H1 (cell line): ENCODE measurements at regions not wholly inside any gene's neighbourhood (a gene's known extent, or its start where the extent isn't known, plus 50 kb on each side); places are given as distances from the start of the nearest gene placed in this dataset.

Experiments
- CTCF ChIA-PET: fragments of 300-600 bp; sonication (Branson Sonifier 250); formaldehyde crosslinking; loops from one replicate; lab custom pipeline; 2021; ENCODE audit not compliant: partially characterized antibody; lab: Charles Lee
- POLR2A ChIA-PET: fragments of 300-600 bp; sonication (Branson Sonifier 250); formaldehyde crosslinking; loops from one replicate; lab custom pipeline; 2021; ENCODE audit warnings: inconsistent platforms; ENCODE audit not compliant: partially characterized antibody; lab: Charles Lee
- DNase-seq, 2 experiments: peaks; one replicate each; pipeline versions ENCODE4 v3.0.0 to v3.0.0-alpha.2; 2010 to 2022; ENCODE audit warnings: low spot score in 2 of 2, low read depth in 1 of 2, mixed read lengths in 1 of 2
- FAIRE-seq: peaks from 2 replicates; lab custom pipeline; 2011; peaks lifted over from hg19 to GRCh38; lab: Jason Lieb, UNC
- H2AFZ ChIP-seq: 2 replicates; pipeline ENCODE4 v1.8.1; 2012; ENCODE audit warnings: low read length, inconsistent platforms
- H2AK5ac ChIP-seq: 2 replicates; pipeline ENCODE4 v1.6.1; 2013; ENCODE audit warnings: low read depth, low read length
- H2BK120ac ChIP-seq: replicated peaks from 2 replicates; pipeline ENCODE3; 2013; ENCODE audit warnings: low read depth, low read length, inconsistent platforms
- H2BK12ac ChIP-seq: 2 replicates; pipeline ENCODE4 v1.6.1; 2013; ENCODE audit warnings: low read depth, low read length
- H2BK15ac ChIP-seq: 2 replicates; pipeline ENCODE4 v1.6.1; 2013; ENCODE audit warnings: low read length
- H2BK20ac ChIP-seq: 2 replicates; pipeline ENCODE4 v1.6.1; 2013; ENCODE audit warnings: low read length
- H2BK5ac ChIP-seq: 2 replicates; pipeline ENCODE4 v1.6.1; 2013; ENCODE audit warnings: low read depth, low read length
- H3K14ac ChIP-seq: 2 replicates; pipeline ENCODE4 v1.6.1; 2013; ENCODE audit warnings: inconsistent platforms; ENCODE audit not compliant: insufficient read length
- H3K18ac ChIP-seq: 2 replicates; pipeline ENCODE4 v1.6.1; 2013; ENCODE audit warnings: low read length; ENCODE audit errors: extremely low read depth
- H3K23ac ChIP-seq: 2 replicates; pipeline ENCODE4 v1.6.1; 2013; ENCODE audit warnings: inconsistent platforms; ENCODE audit not compliant: insufficient read length
- H3K23me2 ChIP-seq: 2 replicates; pipeline ENCODE4 v1.6.1; 2013; ENCODE audit warnings: low read depth, low read length
- H3K27ac ChIP-seq: 2 replicates; pipeline ENCODE4 v1.6.1; 2011; ENCODE audit warnings: low read depth, low read length, inconsistent platforms
- H3K27me3 ChIP-seq, 4 experiments: replicated peaks in 1 of 4; 1 replicate in 1 of 4; 2 replicates in 3 of 4; pipeline versions ENCODE4 v1.6.1 to v1.8.1; 2011 to 2013; ENCODE audit warnings: low read length in 3 of 4, mild to moderate bottlenecking in 3 of 4, inconsistent platforms in 2 of 4, mixed read lengths in 2 of 4, moderate library complexity in 1 of 4; ENCODE audit not compliant: control insufficient read depth in 3 of 4, insufficient read depth in 3 of 4; ENCODE audit errors: extremely low read depth in 1 of 4
- H3K36me3 ChIP-seq, 4 experiments: 2 replicates each; pipeline versions ENCODE4 v1.6.1 to v1.8.1; 2011 to 2013; ENCODE audit warnings: mild to moderate bottlenecking in 4 of 4, low read length in 3 of 4, moderate library complexity in 2 of 4, control low read depth in 1 of 4, inconsistent platforms in 1 of 4; ENCODE audit not compliant: insufficient read depth in 4 of 4, control insufficient read depth in 2 of 4
- H3K4ac ChIP-seq: replicated peaks from 2 replicates; pipeline ENCODE3; 2013; ENCODE audit warnings: low read length, low read depth, mixed read lengths, inconsistent platforms; ENCODE audit not compliant: insufficient read length
- H3K4me1 ChIP-seq, 4 experiments: replicated peaks in 1 of 4; 1 replicate in 1 of 4; 2 replicates in 3 of 4; pipeline versions ENCODE4 v1.6.1 to v1.8.1; 2011 to 2013; ENCODE audit warnings: low read length in 3 of 4, inconsistent platforms in 2 of 4, mixed read lengths in 1 of 4; ENCODE audit not compliant: insufficient read depth in 4 of 4, control insufficient read depth in 3 of 4
- H3K4me2 ChIP-seq, 2 experiments: 2 replicates each; pipeline versions ENCODE4 v1.6.1 to v1.8.1; 2011 to 2013; ENCODE audit warnings: low read depth in 2 of 2, low read length in 2 of 2, control low read depth in 1 of 2, inconsistent platforms in 1 of 2, mild to moderate bottlenecking in 1 of 2; ENCODE audit not compliant: insufficient read depth in 1 of 2
- H3K4me3 ChIP-seq, 4 experiments: fragments of 200-600, 300-600 bp in 1 of 4; sonication (generic), shearing (Covaris generic), sonication (Bioruptor Twin) in 1 of 4; 2 replicates each; pipeline versions ENCODE4 v1.5.1 to v1.8.1; 2011 to 2016; ENCODE audit warnings: low read length in 4 of 4, low read depth in 3 of 4, control low read depth in 2 of 4, inconsistent platforms in 2 of 4, mild to moderate bottlenecking in 2 of 4, mixed read lengths in 1 of 4, moderate library complexity in 1 of 4; ENCODE audit not compliant: insufficient read depth in 2 of 4; ENCODE audit errors: extremely low read depth in 1 of 4
- H3K56ac ChIP-seq: replicated peaks from 2 replicates; pipeline ENCODE3; 2013; ENCODE audit warnings: low read depth, mild to moderate bottlenecking, mixed read lengths, low read length, inconsistent platforms; ENCODE audit not compliant: insufficient read length
- H3K79me1 ChIP-seq: 2 replicates; pipeline ENCODE4 v1.6.1; 2013; ENCODE audit warnings: low read depth, low read length, control low read depth
- H3K79me2 ChIP-seq, 2 experiments: 2 replicates each; pipeline versions ENCODE4 v1.6.1 to v1.8.1; 2012 to 2013; ENCODE audit warnings: low read length in 2 of 2, mild to moderate bottlenecking in 2 of 2, inconsistent platforms in 1 of 2; ENCODE audit not compliant: insufficient read depth in 2 of 2, control insufficient read depth in 1 of 2
- H3K9ac ChIP-seq, 4 experiments: replicated peaks in 1 of 4; 1 replicate in 1 of 4; 2 replicates in 3 of 4; pipeline versions ENCODE4 v1.6.1 to v1.8.1; 2011 to 2013; ENCODE audit warnings: low read depth in 3 of 4, low read length in 3 of 4, control low read depth in 2 of 4, mild to moderate bottlenecking in 2 of 4, moderate library complexity in 2 of 4, inconsistent platforms in 1 of 4; ENCODE audit errors: extremely low read depth in 1 of 4
- H3K9me3 ChIP-seq, 2 experiments: 2 replicates each; pipeline versions ENCODE4 v1.6.1 to v1.8.1; 2012 to 2013; ENCODE audit warnings: mild to moderate bottlenecking in 2 of 2, moderate library complexity in 2 of 2, control low read depth in 1 of 2, inconsistent platforms in 1 of 2, low read depth in 1 of 2, low read length in 1 of 2, mixed read lengths in 1 of 2; ENCODE audit not compliant: insufficient read depth in 2 of 2
- H4K20me1 ChIP-seq, 2 experiments: replicated peaks in 1 of 2; 2 replicates each; pipeline versions ENCODE3 to v1.8.1; 2011 to 2013; ENCODE audit warnings: inconsistent platforms in 2 of 2, low read length in 2 of 2, mild to moderate bottlenecking in 1 of 2; ENCODE audit not compliant: insufficient read depth in 2 of 2, control insufficient read depth in 1 of 2
- H4K5ac ChIP-seq: 2 replicates; pipeline ENCODE4 v1.6.1; 2013; ENCODE audit warnings: low read length, low read depth, mixed read lengths, inconsistent platforms; ENCODE audit not compliant: insufficient read length
- H4K8ac ChIP-seq: 2 replicates; pipeline ENCODE4 v1.8.0; 2013; ENCODE audit warnings: mild to moderate bottlenecking, moderate library complexity, low read length, inconsistent platforms; ENCODE audit not compliant: insufficient read depth; ENCODE audit errors: extremely low read depth
- H4K91ac ChIP-seq: replicated peaks from 2 replicates; pipeline ENCODE3; 2013; ENCODE audit warnings: low read length, mixed read lengths, inconsistent platforms; ENCODE audit not compliant: insufficient read length
- ATF3 ChIP-seq: IDR thresholded peaks from 2 replicates; pipeline ENCODE4 v1.6.1; 2011; ENCODE audit warnings: low read depth, mild to moderate bottlenecking, low read length; ENCODE audit not compliant: insufficient read depth
- CTBP2 ChIP-seq: IDR thresholded peaks from 2 replicates; pipeline ENCODE4 v1.7.0; 2011; ENCODE audit warnings: borderline replicate concordance, mild to moderate bottlenecking, moderate library complexity, mixed read lengths, low read length; ENCODE audit not compliant: insufficient read depth, insufficient read length
- CTCF ChIP-seq, 3 experiments: IDR thresholded peaks; 1 replicate in 2 of 3; 2 replicates in 1 of 3; pipeline versions ENCODE4 v1.5.1 to v1.6.1; 2011; ENCODE audit warnings: low read length in 3 of 3, mild to moderate bottlenecking in 3 of 3, inconsistent platforms in 2 of 3, low read depth in 1 of 3, moderate library complexity in 1 of 3; ENCODE audit not compliant: insufficient read depth in 1 of 3; ENCODE audit errors: control extremely low read depth in 1 of 3
- KDM4A ChIP-seq: IDR thresholded peaks from one replicate; pipeline ENCODE4 v1.7.1; 2012; ENCODE audit warnings: low read depth, mild to moderate bottlenecking, moderate library complexity, low read length, inconsistent platforms; ENCODE audit not compliant: severe bottlenecking
- TEAD4 ChIP-seq: IDR thresholded peaks from 2 replicates; pipeline ENCODE4 v1.6.1; 2012; ENCODE audit warnings: low read depth, low read length, inconsistent platforms, mixed read lengths
- WGBS, 2 experiments: shearing (Covaris generic) in 1 of 2; methylation state at CpG; one replicate each; pipeline versions ENCODE4 v1.1.6 to v1.1.7; 2013 to 2015; ENCODE audit warnings: low lambda C conversion rate in 2 of 2, mixed read lengths in 2 of 2, inconsistent platforms in 1 of 2, low coverage in 1 of 2, missing lambda C conversion rate in 1 of 2; ENCODE audit not compliant: insufficient replicate concordance in 2 of 2, insufficient coverage in 1 of 2, insufficient read length in 1 of 2; ENCODE audit errors: extremely low coverage in 1 of 2, missing lambda C conversion rate in 1 of 2; 5-methylcytosine and 5-hydroxymethylcytosine counted together

- no peak for FAIRE-seq
- H3K23ac ChIP-seq: no peak overlapping the region
- no peak overlapping the region for H3K14ac ChIP-seq
- H3K4me2 ChIP-seq: 0 out of 4 replicates have a peak overlapping the region, but pooled peaks of 1 of the 2 experiments have one; percentile 8
- H3K23me2 ChIP-seq: no peaks in the 10 kb centered on the region
- H3K9me3 ChIP-seq: peaks cover 9 to 10% of the 10 kb centered on the region in 2 experiments; a peak in 2 of 4 replicates
- no peak for TF ChIP-seq CTCF (IDR thresholded peaks at IDR 0.05; ENCODE audit: control extremely low read depth in 1 of 3, insufficient read depth in 1 of 3, low read depth in 1 of 3, low read length in 3 of 3)
- no peak for TF ChIP-seq KDM4A
- no peak for TF ChIP-seq CTBP2
- no peak for TF ChIP-seq TEAD4
- TF ChIP-seq ATF3: no peak
- H3K4me1 ChIP-seq: peaks cover 0 to 5% (median 2%) of the 10 kb centered on the region in 4 experiments; a peak in 5 of 7 replicates
- H3K79me2 ChIP-seq: no peaks in the 10 kb centered on the region
- peak overlapping the region; percentile 95; the same call in 1 of the 2 replicates for H2AFZ ChIP-seq
- H3K36me3 ChIP-seq: no peaks in the 10 kb centered on the region
- no peak overlapping the region for H4K5ac ChIP-seq
- H2BK20ac ChIP-seq: no peak overlapping the region
- no peak overlapping the region for H3K4me3 ChIP-seq
- no peak overlapping the region for H3K56ac ChIP-seq
- no peaks in the 10 kb centered on the region for H4K20me1 ChIP-seq
- POLR2A ChIA-PET: no interaction called here
- no peak overlapping the region for H2BK5ac ChIP-seq
- no peak overlapping the region for H3K27ac ChIP-seq
- no peak overlapping the region for H3K9ac ChIP-seq
- H4K8ac ChIP-seq: no peak overlapping the region
- H3K79me1 ChIP-seq: no peaks in the 10 kb centered on the region
- H4K91ac ChIP-seq: no peak overlapping the region
- H3K4ac ChIP-seq: no peak overlapping the region
- 81% methylated on average over 1 of the region's 1 CpG; no CpG with 5 or more reads in 1 of the 2 experiments for WGBS, 2 experiments
- CTCF ChIA-PET: interaction anchor here (0.6 to 1.6 kb wide), 14 partner anchors 11 to 591 kb away, joined by 3 to 7 read pairs (median 3); no protein-coding TSS in a partner anchor
- no peak for DNase-seq
- no peak overlapping the region for H2AK5ac ChIP-seq
- H3K18ac ChIP-seq: no peak overlapping the region
- H2BK120ac ChIP-seq: no peak overlapping the region
- H2BK15ac ChIP-seq: no peak overlapping the region
- H2BK12ac ChIP-seq: no peak overlapping the region
- no peaks in the 10 kb centered on the region for H3K27me3 ChIP-seq
Observed at GRCh38 chr6:142568857-142569597, 267.2 kb downstream of the ADGRG6 start.
